HG02642 (cell line): ENCODE measurements at regions not wholly inside any gene's neighbourhood (a gene's known extent, or its start where the extent isn't known, plus 50 kb on each side); places are given as distances from the start of the nearest gene placed in this dataset.
"Not testable (repeated sequence)": the region's sequence is repeated elsewhere in the genome, so short reads cannot be mapped to it uniquely, and the experiment has no call there.

Experiments used
- ATAC-seq: cut with Tn5 transposase; IDR thresholded peaks from one replicate; pipeline ENCODE4 v1.9.1; 2021; ENCODE audit warnings: mild to moderate bottlenecking; ENCODE audit not compliant: unreplicated experiment, poor library complexity

GRCh38 chr12:105423237-105423636 lies 92.7 kb downstream of the C12orf75 start:
- ATAC-seq = no peak

- no peak for ATAC-seq
Measured at GRCh38 chr12:105423921-105424320, 93.4 kb downstream of the C12orf75 start.

DNA sequence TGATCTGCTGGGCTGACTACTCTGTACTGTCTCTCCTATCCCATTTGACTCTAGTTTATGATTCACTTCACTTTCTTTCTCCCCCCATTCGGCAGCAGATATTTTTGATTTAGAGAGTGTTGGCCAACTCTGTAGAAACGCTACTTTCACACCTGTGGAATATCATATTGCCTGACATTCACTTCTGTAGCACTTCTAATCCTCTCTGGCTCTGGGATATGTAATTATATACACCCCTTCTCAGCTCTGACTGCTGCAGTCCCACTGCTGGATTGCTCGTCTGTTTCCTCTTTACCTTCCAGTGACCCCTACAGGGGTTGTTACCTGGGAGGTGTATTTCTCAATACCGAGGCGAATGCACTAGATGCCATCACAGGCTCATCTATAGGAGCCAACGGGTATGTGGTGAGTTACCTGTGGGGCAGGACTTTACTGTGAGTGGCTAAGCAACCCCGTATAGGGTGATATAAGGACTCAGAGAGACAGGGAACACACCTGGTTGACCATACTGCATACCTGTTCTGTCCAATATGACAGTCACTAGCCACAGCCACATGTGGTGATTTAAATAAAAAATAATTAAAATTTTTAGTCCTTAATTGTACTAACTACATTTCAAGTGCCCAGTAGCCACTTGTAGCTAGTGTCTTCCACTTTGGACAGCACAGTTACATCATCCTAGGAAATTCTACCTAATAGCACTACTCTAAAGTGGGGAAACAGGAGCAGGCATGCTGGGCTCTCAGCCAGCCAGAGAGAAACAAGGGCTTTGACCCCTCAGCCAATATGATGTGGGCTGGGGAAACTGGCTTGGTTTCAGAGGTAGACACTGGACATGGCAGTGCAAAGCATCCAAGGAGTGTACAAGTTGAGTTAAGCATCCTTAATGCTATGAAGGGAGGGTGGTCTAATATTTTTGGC lies 95.0 kb downstream of the C12orf75 start:
- no peak for ATAC-seq

- no peak for ATAC-seq
Measured at GRCh38 chr12:105426766-105427165, 96.3 kb downstream of the C12orf75 start.

DNA sequence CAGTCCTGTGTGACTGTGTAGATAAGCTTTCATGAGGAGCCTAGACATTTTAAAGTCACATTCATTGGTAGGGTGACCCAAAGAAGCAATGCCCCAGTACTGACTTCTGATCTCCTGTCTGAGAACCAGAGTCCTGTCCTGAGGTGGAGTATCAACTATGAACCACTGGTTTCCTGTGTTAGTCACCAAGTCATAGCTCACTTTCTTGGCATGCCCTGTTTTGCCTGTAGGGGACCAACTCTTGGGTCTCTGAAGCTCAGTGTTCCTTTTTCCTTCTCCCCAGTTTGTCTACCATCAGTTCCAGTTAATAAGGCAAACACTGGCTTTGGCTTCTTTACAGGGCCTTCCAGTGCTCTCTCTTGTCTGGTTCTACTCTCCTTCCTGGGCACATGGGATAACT lies 97.4 kb downstream of the C12orf75 start:
- ATAC-seq = no peak

DNA sequence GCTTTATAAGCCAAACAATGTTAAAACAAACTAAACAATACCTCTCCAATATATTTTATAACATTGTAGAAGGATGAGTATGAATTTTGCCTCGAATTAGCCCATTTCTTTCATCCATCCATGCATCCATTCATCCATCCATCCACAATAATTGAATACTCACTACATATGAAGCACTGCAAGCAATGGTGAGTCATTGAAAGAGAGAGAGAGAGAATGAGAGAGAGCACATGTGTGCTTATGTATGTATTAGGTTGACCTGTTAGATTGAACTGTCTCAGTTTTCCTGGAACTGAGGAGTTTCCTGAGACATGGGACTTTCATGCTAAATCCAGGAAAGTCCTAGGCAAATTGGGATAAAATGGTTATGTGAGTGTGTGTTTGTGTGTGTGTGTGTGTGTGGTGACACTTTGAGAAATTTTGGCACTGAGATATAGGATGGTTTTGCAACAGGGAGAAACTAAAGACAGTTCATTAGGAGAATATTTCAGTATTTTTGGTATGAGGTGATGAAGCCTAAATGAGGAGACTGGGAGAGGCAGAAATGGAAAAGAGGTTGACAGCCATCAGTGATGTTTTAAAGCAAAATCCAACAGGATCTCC lies 98.4 kb downstream of the C12orf75 start:
- ATAC-seq = no peak

- no peak for ATAC-seq
Measured at GRCh38 chr12:105429511-105429910, 99.0 kb downstream of the C12orf75 start.

- no peak for ATAC-seq
Measured at GRCh38 chr12:105431537-105432100, 101.1 kb downstream of the C12orf75 start.

GRCh38 chr12:105433804-105434203 lies 103.3 kb downstream of the C12orf75 start:
- no peak for ATAC-seq

- no peak for ATAC-seq
Measured at GRCh38 chr12:105436636-105437035, 106.1 kb downstream of the C12orf75 start.

DNA sequence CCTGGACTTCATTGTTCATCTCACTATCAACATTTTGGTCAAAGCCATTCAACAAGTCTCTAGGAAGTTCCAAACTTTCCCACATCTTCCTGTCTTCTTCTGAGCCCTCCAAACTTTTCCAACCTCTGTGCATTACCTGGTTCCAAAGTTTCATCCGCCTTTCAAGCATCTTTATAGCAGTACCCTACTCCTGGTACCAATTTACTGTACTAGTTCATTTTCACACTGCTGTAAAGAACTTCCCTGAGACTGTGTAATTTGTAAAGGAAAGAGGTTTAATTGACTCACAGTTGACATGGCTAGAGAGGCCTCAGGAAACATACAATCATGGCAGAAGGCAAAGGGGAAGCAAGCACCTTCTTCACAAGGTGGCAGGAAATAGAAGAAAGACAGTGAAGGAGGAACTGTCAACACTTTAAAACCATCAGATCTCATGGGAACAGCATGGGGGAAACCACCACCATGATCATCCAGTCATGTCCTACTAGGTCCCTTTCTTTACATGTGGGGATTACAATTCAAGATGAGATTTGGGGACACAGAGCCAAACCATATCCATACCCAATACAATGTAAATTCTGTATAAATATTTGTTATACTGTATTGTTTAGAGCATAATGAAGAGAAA lies 109.7 kb downstream of the C12orf75 start:
- no peak for ATAC-seq

DNA sequence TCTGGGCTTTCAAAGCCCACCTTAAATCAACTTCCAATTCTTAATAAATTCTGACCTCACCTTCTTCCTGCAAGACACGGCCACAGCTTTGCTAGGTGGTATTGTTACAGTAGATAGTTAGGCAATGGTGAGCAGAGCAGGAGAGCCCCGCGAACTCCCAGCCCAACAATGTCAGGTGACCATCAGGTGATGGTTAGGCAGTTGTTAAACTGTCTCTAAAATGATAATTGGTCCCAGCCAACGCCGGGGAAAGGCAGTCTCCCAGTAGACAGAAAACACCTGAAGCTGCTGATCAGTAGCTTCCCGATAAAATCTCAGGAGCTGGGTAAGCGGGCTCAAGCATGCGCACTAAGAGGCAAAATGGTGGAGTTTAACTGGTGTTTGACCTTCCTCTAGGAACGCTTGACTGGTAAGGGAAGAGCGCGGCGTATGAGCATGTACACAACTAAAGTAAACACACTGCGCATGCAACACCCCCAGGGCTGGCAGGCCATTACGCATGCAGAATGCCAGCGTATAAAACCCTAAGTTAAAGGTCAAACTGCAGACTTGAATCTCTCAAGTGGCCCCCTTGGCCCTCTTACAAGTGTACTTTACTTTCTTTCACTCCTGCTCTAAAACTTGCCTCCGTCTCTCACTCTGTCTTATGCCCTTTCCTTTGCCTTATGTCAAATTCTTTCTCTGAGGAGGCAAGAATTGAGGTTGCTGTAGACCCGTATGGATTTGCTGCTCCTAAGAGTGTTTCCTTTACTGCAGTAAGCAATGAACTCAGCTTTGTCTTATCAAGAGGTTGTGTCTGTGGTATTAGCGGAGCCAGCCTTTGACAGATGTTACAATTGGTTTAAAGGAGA lies 113.5 kb downstream of the C12orf75 start:
- ATAC-seq = no peak

GRCh38 chr12:105444653-105445102 lies 114.2 kb downstream of the C12orf75 start:
- ATAC-seq = no peak

DNA sequence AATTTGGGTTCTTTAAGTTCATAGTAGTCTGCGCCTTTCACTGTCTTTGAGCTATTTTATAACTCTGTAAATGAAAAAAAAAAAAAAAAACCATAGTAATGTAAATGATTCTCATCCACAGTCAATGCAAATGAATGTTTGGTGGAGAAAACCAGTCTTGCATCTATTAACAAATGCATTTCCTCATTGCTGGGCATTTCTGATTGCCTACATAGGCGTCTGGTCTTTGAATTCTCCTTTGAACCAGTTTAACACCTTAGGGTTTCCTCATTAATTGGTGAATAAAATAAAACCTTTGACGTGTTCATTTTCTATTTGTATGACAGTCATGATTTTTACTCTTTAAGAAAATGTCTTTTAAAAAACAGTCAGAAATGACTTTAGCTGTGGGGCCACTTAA lies 114.8 kb downstream of the C12orf75 start:
- no peak for ATAC-seq

- no peak for ATAC-seq
Measured at GRCh38 chr12:105445649-105446048, 115.2 kb downstream of the C12orf75 start.

- ATAC-seq = not testable (repeated sequence)
Measured at GRCh38 chr12:105446460-105446859, 116.0 kb downstream of the C12orf75 start.

GRCh38 chr12:105449431-105449830 lies 118.9 kb downstream of the C12orf75 start:
- no peak for ATAC-seq

GRCh38 chr12:105451211-105451610 lies 120.7 kb downstream of the C12orf75 start:
- no peak for ATAC-seq

GRCh38 chr12:105451798-105452197 lies 121.3 kb downstream of the C12orf75 start:
- no peak for ATAC-seq

GRCh38 chr12:105453316-105453715 lies 122.8 kb downstream of the C12orf75 start:
- ATAC-seq = no peak
